IPS-20b (cell line): ENCODE measurements at regions not wholly inside any gene's neighbourhood (a gene's known extent, or its start where the extent isn't known, plus 50 kb on each side); places are given as distances from the start of the nearest gene placed in this dataset.

Experiments used
- H3K27ac ChIP-seq: one replicate; pipeline ENCODE4 v1.5.1; 2013; ENCODE audit warnings: low read length
- H3K27me3 ChIP-seq: 2 replicates; pipeline ENCODE4 v1.6.1; 2013; ENCODE audit warnings: mild to moderate bottlenecking, low read length, inconsistent platforms; ENCODE audit not compliant: insufficient read depth
- H3K36me3 ChIP-seq: 2 replicates; pipeline ENCODE4 v1.6.1; 2013; ENCODE audit warnings: low read depth, mild to moderate bottlenecking, inconsistent platforms, low read length, moderate library complexity; ENCODE audit not compliant: insufficient read depth
- H3K4me1 ChIP-seq: 2 replicates; pipeline ENCODE4 v1.6.1; 2013; ENCODE audit warnings: mild to moderate bottlenecking, control low read depth, inconsistent platforms, low read length, moderate library complexity; ENCODE audit not compliant: insufficient read depth
- H3K4me3 ChIP-seq: 2 replicates; pipeline ENCODE4 v1.5.1; 2013; ENCODE audit warnings: mild to moderate bottlenecking, low read length, inconsistent platforms
- H3K9ac ChIP-seq: 2 replicates; pipeline ENCODE4 v1.6.1; 2013; ENCODE audit warnings: low read depth, mild to moderate bottlenecking, inconsistent platforms, low read length, moderate library complexity
- H3K9me3 ChIP-seq: 2 replicates; pipeline ENCODE4 v1.6.1; 2013; ENCODE audit warnings: mild to moderate bottlenecking, low read depth, low read length, inconsistent platforms; ENCODE audit not compliant: insufficient read depth

- Histone ChIP-seq H3K9ac (no peak overlapping the region), H3K4me3 (no peak overlapping the region), H3K36me3 (no peaks in the 10 kb centered on the region), H3K9me3 (no peaks in the 10 kb centered on the region), H3K27me3 (no peaks in the 10 kb centered on the region), H3K4me1 (no peaks in the 10 kb centered on the region), H3K27ac (no peak overlapping the region)
These were observed 333.0 kb downstream of the GRB14 start for GRCh38 chr2:164288235-164288634.

GRCh38 chr2:164287056-164287455, 334.2 kb downstream of the GRB14 start:
- H3K4me1 ChIP-seq = no peaks in the 10 kb centered on the region
- no peaks in the 10 kb centered on the region for H3K27me3 ChIP-seq
- H3K9ac ChIP-seq = no peak overlapping the region
- H3K4me3 ChIP-seq = no peak overlapping the region
- H3K9me3 ChIP-seq = no peaks in the 10 kb centered on the region
- H3K27ac ChIP-seq = no peak overlapping the region
- H3K36me3 ChIP-seq = no peaks in the 10 kb centered on the region

- H3K27me3 ChIP-seq = no peaks in the 10 kb centered on the region
- H3K4me1 ChIP-seq = no peaks in the 10 kb centered on the region
- no peak overlapping the region for H3K27ac ChIP-seq
- H3K36me3 ChIP-seq = no peaks in the 10 kb centered on the region
- H3K4me3 ChIP-seq = no peak overlapping the region
- no peak overlapping the region for H3K9ac ChIP-seq
- no peaks in the 10 kb centered on the region for H3K9me3 ChIP-seq
These were observed 335.7 kb downstream of the GRB14 start for GRCh38 chr2:164285576-164285975.

- H3K4me3 ChIP-seq = no peak overlapping the region
- no peak overlapping the region for H3K27ac ChIP-seq
- no peaks in the 10 kb centered on the region for H3K36me3 ChIP-seq
- no peak overlapping the region for H3K9ac ChIP-seq
- no peaks in the 10 kb centered on the region for H3K9me3 ChIP-seq
- no peaks in the 10 kb centered on the region for H3K27me3 ChIP-seq
- H3K4me1 ChIP-seq = no peaks in the 10 kb centered on the region
These were observed 339.4 kb downstream of the GRB14 start for GRCh38 chr2:164281896-164282295.

- H3K9me3 ChIP-seq = no peaks in the 10 kb centered on the region
- H3K27ac ChIP-seq = no peak overlapping the region
- no peak overlapping the region for H3K4me3 ChIP-seq
- H3K4me1 ChIP-seq = no peaks in the 10 kb centered on the region
- H3K27me3 ChIP-seq = no peaks in the 10 kb centered on the region
- no peaks in the 10 kb centered on the region for H3K36me3 ChIP-seq
- H3K9ac ChIP-seq = no peak overlapping the region
These were observed 345.6 kb downstream of the GRB14 start for GRCh38 chr2:164275659-164276058.

GRCh38 chr2:164260506-164260905, 360.8 kb downstream of the GRB14 start:
- H3K9ac ChIP-seq = no peak overlapping the region
- no peak overlapping the region for H3K27ac ChIP-seq
- no peak overlapping the region for H3K4me3 ChIP-seq
- no peaks in the 10 kb centered on the region for H3K36me3 ChIP-seq
- no peaks in the 10 kb centered on the region for H3K9me3 ChIP-seq
- H3K27me3 ChIP-seq = no peaks in the 10 kb centered on the region
- no peaks in the 10 kb centered on the region for H3K4me1 ChIP-seq

- Histone ChIP-seq H3K27me3 (no peaks in the 10 kb centered on the region), H3K9ac (no peak overlapping the region)
These were observed 363.5 kb downstream of the GRB14 start for GRCh38 chr2:164257742-164258141.

GRCh38 chr2:164252568-164253287, 368.6 kb downstream of the GRB14 start:
- no peaks in the 10 kb centered on the region for H3K27me3 ChIP-seq
- no peaks in the 10 kb centered on the region for H3K36me3 ChIP-seq
- no peaks in the 10 kb centered on the region for H3K4me1 ChIP-seq
- no peaks in the 10 kb centered on the region for H3K9me3 ChIP-seq
- H3K4me3 ChIP-seq = no peak overlapping the region
- no peak overlapping the region for H3K9ac ChIP-seq
- H3K27ac ChIP-seq = no peak overlapping the region

More at GRCh38 chr2:164257742-164258141, 363.5 kb downstream of the GRB14 start:
- H3K9me3 ChIP-seq = no peaks in the 10 kb centered on the region
- no peak overlapping the region for H3K27ac ChIP-seq
- no peaks in the 10 kb centered on the region for H3K4me1 ChIP-seq
- no peaks in the 10 kb centered on the region for H3K36me3 ChIP-seq
- H3K4me3 ChIP-seq = no peak overlapping the region

- Histone ChIP-seq H3K9ac (no peak overlapping the region), H3K4me3 (no peak overlapping the region), H3K27me3 (no peaks in the 10 kb centered on the region)
These were observed 378.0 kb downstream of the GRB14 start for GRCh38 chr2:164243315-164243714.

GRCh38 chr2:164242409-164242808, 378.9 kb downstream of the GRB14 start:
- H3K36me3 ChIP-seq = no peaks in the 10 kb centered on the region
- H3K27me3 ChIP-seq = no peaks in the 10 kb centered on the region
- H3K4me3 ChIP-seq = no peak overlapping the region
- no peak overlapping the region for H3K9ac ChIP-seq
- no peaks in the 10 kb centered on the region; the same call in 1 of the 2 replicates for H3K9me3 ChIP-seq
- no peaks in the 10 kb centered on the region for H3K4me1 ChIP-seq
- H3K27ac ChIP-seq = no peak overlapping the region

More at GRCh38 chr2:164243315-164243714, 378.0 kb downstream of the GRB14 start:
- Histone ChIP-seq H3K4me1 (no peaks in the 10 kb centered on the region), H3K9me3 (no peaks in the 10 kb centered on the region; the same call in 1 of the 2 replicates), H3K27ac (no peak overlapping the region), H3K36me3 (no peaks in the 10 kb centered on the region)

- Histone ChIP-seq H3K27ac (no peak overlapping the region), H3K9me3 (no peaks in the 10 kb centered on the region), H3K27me3 (no peaks in the 10 kb centered on the region), H3K9ac (no peak overlapping the region), H3K36me3 (no peaks in the 10 kb centered on the region), H3K4me1 (no peaks in the 10 kb centered on the region), H3K4me3 (no peak overlapping the region)
These were observed 387.2 kb downstream of the GRB14 start for GRCh38 chr2:164234074-164234473.

GRCh38 chr2:164224007-164224406, 397.3 kb downstream of the GRB14 start:
- no peak overlapping the region for H3K4me3 ChIP-seq
- no peaks in the 10 kb centered on the region for H3K4me1 ChIP-seq
- no peak overlapping the region for H3K27ac ChIP-seq
- no peaks in the 10 kb centered on the region for H3K27me3 ChIP-seq
- no peaks in the 10 kb centered on the region for H3K36me3 ChIP-seq
- H3K9ac ChIP-seq = no peak overlapping the region
- H3K9me3 ChIP-seq = no peaks in the 10 kb centered on the region
